Ectodermal cell (in vitro differentiated cells): ENCODE measurements at regions not wholly inside any gene's neighbourhood (a gene's known extent, or its start where the extent isn't known, plus 50 kb on each side); places are given as distances from the start of the nearest gene placed in this dataset.

Experiments
- H3K27ac ChIP-seq: 2 replicates; pipeline ENCODE4 v1.7.0; 2013; ENCODE audit warnings: mild to moderate bottlenecking, low read depth, low read length; ENCODE audit not compliant: insufficient read depth, poor library complexity, severe bottlenecking
- H3K27me3 ChIP-seq: 2 replicates; pipeline ENCODE4 v1.7.0; 2013; ENCODE audit warnings: mild to moderate bottlenecking, low read length; ENCODE audit not compliant: insufficient read depth, control insufficient read depth, poor library complexity, severe bottlenecking
- H3K36me3 ChIP-seq: one replicate; pipeline ENCODE4 v1.7.0; 2013; ENCODE audit warnings: low read length; ENCODE audit not compliant: control insufficient read depth, insufficient read depth
- H3K4me1 ChIP-seq: one replicate; pipeline ENCODE4 v1.7.0; 2013; ENCODE audit warnings: low read length; ENCODE audit not compliant: control insufficient read depth, insufficient read depth
- H3K4me3 ChIP-seq: 2 replicates; pipeline ENCODE4 v1.7.0; 2013; ENCODE audit warnings: low read depth, low read length, control low read depth; ENCODE audit not compliant: insufficient read depth
- H3K9me3 ChIP-seq: 2 replicates; pipeline ENCODE4 v1.7.0; 2013; ENCODE audit warnings: mild to moderate bottlenecking, low read length, moderate library complexity; ENCODE audit not compliant: control insufficient read depth
- WGBS, 2 experiments: methylation state at CpG; one replicate each; pipeline ENCODE4 v1.1.7; 2013; ENCODE audit warnings: missing lambda C conversion rate in 2 of 2; 5-methylcytosine and 5-hydroxymethylcytosine counted together

GRCh38 chr4:96366632-96367031 lies 526.7 kb downstream of the PDHA2 start:
- H3K4me1 ChIP-seq: no peaks in the 10 kb centered on the region
- no peak overlapping the region for H3K27ac ChIP-seq
- H3K27me3 ChIP-seq: no peaks in the 10 kb centered on the region
- no peak overlapping the region for H3K4me3 ChIP-seq
- H3K36me3 ChIP-seq: no peaks in the 10 kb centered on the region
- 88 to 92% methylated on average over 1 of the region's 1 CpG for WGBS, 2 experiments
- no peaks in the 10 kb centered on the region for H3K9me3 ChIP-seq

- no peak overlapping the region for H3K4me3 ChIP-seq
- H3K27ac ChIP-seq: no peak overlapping the region
- 94 to 100% methylated on average over 1 to 3 of the region's 3 CpGs for WGBS, 2 experiments
- H3K9me3 ChIP-seq: no peaks in the 10 kb centered on the region
- H3K4me1 ChIP-seq: no peaks in the 10 kb centered on the region
- H3K27me3 ChIP-seq: no peaks in the 10 kb centered on the region
- no peaks in the 10 kb centered on the region for H3K36me3 ChIP-seq
Measured at GRCh38 chr4:96375367-96375766, 535.5 kb downstream of the PDHA2 start.

- 91 to 100% methylated on average over 2 of the region's 2 CpGs for WGBS, 2 experiments
- Histone ChIP-seq H3K4me3 (no peak overlapping the region), H3K4me1 (no peaks in the 10 kb centered on the region), H3K36me3 (no peaks in the 10 kb centered on the region), H3K27ac (no peak overlapping the region), H3K27me3 (no peaks in the 10 kb centered on the region), H3K9me3 (no peaks in the 10 kb centered on the region)
Measured at GRCh38 chr4:96379524-96379923, 539.6 kb downstream of the PDHA2 start.

- H3K27me3 ChIP-seq: no peaks in the 10 kb centered on the region
- no peak overlapping the region for H3K4me3 ChIP-seq
- no peaks in the 10 kb centered on the region for H3K4me1 ChIP-seq
- H3K9me3 ChIP-seq: no peaks in the 10 kb centered on the region
- H3K36me3 ChIP-seq: no peaks in the 10 kb centered on the region
- no peak overlapping the region for H3K27ac ChIP-seq
Measured at GRCh38 chr4:96380106-96380505, 540.2 kb downstream of the PDHA2 start.

- Histone ChIP-seq H3K4me3 (no peak overlapping the region), H3K9me3 (no peaks in the 10 kb centered on the region), H3K27me3 (no peaks in the 10 kb centered on the region), H3K27ac (no peak overlapping the region), H3K36me3 (no peaks in the 10 kb centered on the region), H3K4me1 (no peaks in the 10 kb centered on the region)
Measured at GRCh38 chr4:96383349-96383748, 543.5 kb downstream of the PDHA2 start.

GRCh38 chr4:96389770-96390169 lies 549.9 kb downstream of the PDHA2 start:
- no peaks in the 10 kb centered on the region for H3K9me3 ChIP-seq
- no peak overlapping the region for H3K27ac ChIP-seq
- no peaks in the 10 kb centered on the region for H3K4me1 ChIP-seq
- H3K36me3 ChIP-seq: no peaks in the 10 kb centered on the region
- no peaks in the 10 kb centered on the region for H3K27me3 ChIP-seq
- no peak overlapping the region for H3K4me3 ChIP-seq
- WGBS, 2 experiments: 86 to 89% methylated on average over 2 of the region's 2 CpGs

GRCh38 chr4:96390404-96390803 lies 550.5 kb downstream of the PDHA2 start:
- 97 to 98% methylated on average over 4 to 5 of the region's 5 CpGs for WGBS, 2 experiments
- Histone ChIP-seq H3K4me3 (no peak overlapping the region), H3K27ac (no peak overlapping the region), H3K36me3 (no peaks in the 10 kb centered on the region), H3K4me1 (no peaks in the 10 kb centered on the region), H3K27me3 (no peaks in the 10 kb centered on the region), H3K9me3 (no peaks in the 10 kb centered on the region)

- no peaks in the 10 kb centered on the region for H3K4me1 ChIP-seq
- H3K27ac ChIP-seq: no peak overlapping the region
- H3K9me3 ChIP-seq: no peaks in the 10 kb centered on the region
- H3K36me3 ChIP-seq: no peaks in the 10 kb centered on the region
- H3K4me3 ChIP-seq: no peak overlapping the region
- no peaks in the 10 kb centered on the region for H3K27me3 ChIP-seq
Measured at GRCh38 chr4:96395747-96396146, 555.9 kb downstream of the PDHA2 start.

GRCh38 chr4:96406742-96407141 lies 566.8 kb downstream of the PDHA2 start:
- Histone ChIP-seq H3K27ac (no peak overlapping the region), H3K27me3 (no peaks in the 10 kb centered on the region), H3K4me3 (no peak overlapping the region), H3K9me3 (no peaks in the 10 kb centered on the region), H3K36me3 (no peaks in the 10 kb centered on the region), H3K4me1 (no peaks in the 10 kb centered on the region)
- WGBS, 2 experiments: 90 to 93% methylated on average over 3 of the region's 3 CpGs

- Histone ChIP-seq H3K4me1 (no peaks in the 10 kb centered on the region), H3K9me3 (no peaks in the 10 kb centered on the region), H3K4me3 (no peak overlapping the region), H3K27me3 (no peaks in the 10 kb centered on the region), H3K27ac (peak overlapping the region; percentile 27), H3K36me3 (no peaks in the 10 kb centered on the region)
- WGBS, 2 experiments: 91 to 99% methylated on average over 3 to 4 of the region's 4 CpGs
Measured at GRCh38 chr4:96407225-96407624, 567.3 kb downstream of the PDHA2 start.

- H3K9me3 ChIP-seq: no peaks in the 10 kb centered on the region
- WGBS, 2 experiments: 84 to 90% methylated on average over 4 to 5 of the region's 5 CpGs
- H3K27me3 ChIP-seq: no peaks in the 10 kb centered on the region
- no peak overlapping the region for H3K4me3 ChIP-seq
- H3K4me1 ChIP-seq: no peaks in the 10 kb centered on the region
- no peak overlapping the region for H3K27ac ChIP-seq
- no peaks in the 10 kb centered on the region for H3K36me3 ChIP-seq
Measured at GRCh38 chr4:96407738-96408463, 568.0 kb downstream of the PDHA2 start.
